ENCODE measurements at regions not wholly inside any gene's neighbourhood (a gene's known extent, or its start where the extent isn't known, plus 50 kb on each side); places are given as distances from the start of the nearest gene placed in this dataset.
"Not testable (repeated sequence)": the region's sequence is repeated elsewhere in the genome, so short reads cannot be mapped to it uniquely, and the experiment has no call there.

- H3K79me2 ChIP-seq (ENCODE audit: control insufficient read depth, insufficient read depth, low read length); H3K27ac ChIP-seq (ENCODE audit: extremely low read depth, low read depth, low read length); in situ Hi-C loops (cut with MboI); FAIRE-seq; intact Hi-C loops (cut with micrococcal nuclease); H3K36me3 ChIP-seq (ENCODE audit: control insufficient read depth, insufficient read depth, low read length); H3K4me3 ChIP-seq; H3K9me1 ChIP-seq (ENCODE audit: control insufficient read depth, insufficient read depth, low read length); H3K27me3 ChIP-seq (ENCODE audit: control insufficient read depth in 2 of 2, insufficient read depth in 2 of 2, low read length in 2 of 2); H2AFZ ChIP-seq (ENCODE audit: low read depth, low read length); DNase-seq (ENCODE audit: extremely low read depth in 1 of 4, low spot score in 3 of 4); H4K20me1 ChIP-seq (replicated peaks; ENCODE audit: control insufficient read depth, insufficient read depth, low read length); H3K4me2 ChIP-seq (ENCODE audit: insufficient read depth, low read length); H3K9me3 ChIP-seq (replicated peaks; ENCODE audit: control insufficient read depth, insufficient read depth, low read depth, low read length); BruUV-seq (replicated peaks); H3K9ac ChIP-seq (ENCODE audit: insufficient read depth in 1 of 2, low read depth in 2 of 2, low read length in 2 of 2); H3K4me1 ChIP-seq (replicated peaks in 1 of 2; ENCODE audit: control insufficient read depth in 2 of 2, insufficient read depth in 2 of 2, low read length in 2 of 2); CTCF ChIA-PET (ENCODE audit: low intra/inter-chr PET ratio); POLR2A ChIA-PET: not testable (repeated sequence)
- ATAC-seq, result peak; percentile 79
- WGBS (ENCODE audit: insufficient coverage, low coverage, missing lambda C conversion rate), result no CpG with 5 or more reads among the region's 1 CpG
These were observed 197.3 kb downstream of the ZNF92 start for GRCh38 chr7:65570990-65571389.

DNA sequence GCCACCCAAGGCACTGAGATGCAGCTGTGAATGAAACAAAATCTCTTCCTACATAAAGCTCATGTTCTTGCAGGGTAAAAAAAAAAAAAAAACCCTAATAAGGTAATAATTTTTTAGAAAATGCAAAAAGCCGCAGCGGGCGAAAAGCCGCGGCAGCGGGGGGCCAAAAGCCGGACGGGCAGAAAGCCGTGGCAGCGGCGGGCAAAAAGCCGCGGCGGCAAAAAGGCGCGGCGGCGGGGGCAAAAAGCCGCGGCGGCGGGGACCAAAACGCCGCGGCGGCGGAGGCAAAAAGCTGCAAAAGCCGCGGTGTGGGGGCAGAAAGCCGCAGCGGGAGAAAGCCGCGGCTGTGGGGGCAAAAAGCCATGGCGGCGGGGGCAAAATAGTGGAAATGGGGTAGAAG is 198.9 kb downstream of the ZNF92 start:
- DNase-seq (ENCODE audit: extremely low read depth in 1 of 4, low spot score in 3 of 4); H2AFZ ChIP-seq (ENCODE audit: low read depth, low read length); H3K4me1 ChIP-seq (replicated peaks in 1 of 2; ENCODE audit: control insufficient read depth in 2 of 2, insufficient read depth in 2 of 2, low read length in 2 of 2); H3K79me2 ChIP-seq (ENCODE audit: control insufficient read depth, insufficient read depth, low read length); H3K27ac ChIP-seq (ENCODE audit: extremely low read depth, low read depth, low read length); H3K9me3 ChIP-seq (replicated peaks; ENCODE audit: control insufficient read depth, insufficient read depth, low read depth, low read length); POLR2A ChIA-PET; H3K36me3 ChIP-seq (ENCODE audit: control insufficient read depth, insufficient read depth, low read length); H4K20me1 ChIP-seq (replicated peaks; ENCODE audit: control insufficient read depth, insufficient read depth, low read length); H3K27me3 ChIP-seq (ENCODE audit: control insufficient read depth in 2 of 2, insufficient read depth in 2 of 2, low read length in 2 of 2); intact Hi-C loops (cut with micrococcal nuclease); H3K4me3 ChIP-seq; CTCF ChIA-PET (ENCODE audit: low intra/inter-chr PET ratio); FAIRE-seq; H3K4me2 ChIP-seq (ENCODE audit: insufficient read depth, low read length); H3K9ac ChIP-seq (ENCODE audit: insufficient read depth in 1 of 2, low read depth in 2 of 2, low read length in 2 of 2); in situ Hi-C loops (cut with MboI); H3K9me1 ChIP-seq (ENCODE audit: control insufficient read depth, insufficient read depth, low read length); BruUV-seq (replicated peaks); ATAC-seq: not testable (repeated sequence)
- 0 out of 2 replicates have a peak, but pooled peaks have one; percentile 33 for TF ChIP-seq ZBTB33 (CRISPR knock-in tag; IDR thresholded peaks at IDR 0.05)
- WGBS (ENCODE audit: insufficient coverage, low coverage, missing lambda C conversion rate), result 35% methylated on average over 23 of the region's 35 CpGs

DNA sequence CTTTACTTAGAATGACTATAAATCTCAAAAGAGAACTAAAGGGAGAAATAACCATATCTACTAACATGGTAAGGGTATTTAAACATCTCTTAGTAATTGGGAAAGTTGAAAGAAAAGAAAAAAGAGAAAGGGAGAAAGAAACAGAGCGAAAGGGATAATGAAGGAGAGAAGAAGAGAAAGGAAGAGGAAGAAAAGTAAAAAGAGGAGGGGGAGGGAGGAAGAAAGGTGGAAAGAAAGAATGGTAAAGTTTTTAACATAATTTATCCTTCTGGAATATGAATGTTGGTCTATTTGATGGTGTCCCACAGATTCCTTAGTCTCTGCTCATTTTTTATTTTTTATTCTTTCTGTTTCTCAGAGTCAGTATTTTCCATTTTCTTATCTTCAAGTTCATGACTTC is 202.7 kb downstream of the ZNF92 start:
- H3K4me3 ChIP-seq; CTCF ChIA-PET (ENCODE audit: low intra/inter-chr PET ratio); FAIRE-seq; POLR2A ChIA-PET; H3K27me3 ChIP-seq (ENCODE audit: control insufficient read depth in 2 of 2, insufficient read depth in 2 of 2, low read length in 2 of 2); H3K36me3 ChIP-seq (ENCODE audit: control insufficient read depth, insufficient read depth, low read length); H3K9me1 ChIP-seq (ENCODE audit: control insufficient read depth, insufficient read depth, low read length); BruUV-seq (replicated peaks); H4K20me1 ChIP-seq (replicated peaks; ENCODE audit: control insufficient read depth, insufficient read depth, low read length); intact Hi-C loops (cut with micrococcal nuclease); H2AFZ ChIP-seq (ENCODE audit: low read depth, low read length); H3K4me2 ChIP-seq (ENCODE audit: insufficient read depth, low read length); H3K27ac ChIP-seq (ENCODE audit: extremely low read depth, low read depth, low read length); H3K4me1 ChIP-seq (replicated peaks in 1 of 2; ENCODE audit: control insufficient read depth in 2 of 2, insufficient read depth in 2 of 2, low read length in 2 of 2); H3K79me2 ChIP-seq (ENCODE audit: control insufficient read depth, insufficient read depth, low read length); ATAC-seq; in situ Hi-C loops (cut with MboI); H3K9me3 ChIP-seq (replicated peaks; ENCODE audit: control insufficient read depth, insufficient read depth, low read depth, low read length); DNase-seq (ENCODE audit: extremely low read depth in 1 of 4, low spot score in 3 of 4); H3K9ac ChIP-seq (ENCODE audit: insufficient read depth in 1 of 2, low read depth in 2 of 2, low read length in 2 of 2): not testable (repeated sequence)
- 40% methylated on average over 1 of the region's 1 CpG for WGBS (ENCODE audit: insufficient coverage, low coverage, missing lambda C conversion rate)

Data from K562 (cell line).